Stimulated activated naive CD4-positive, alpha-beta T cell treated with Interleukin-2 at 50 U/mL for 16 hours (primary cell): ENCODE measurements at regions not wholly inside any gene's neighbourhood (a gene's known extent, or its start where the extent isn't known, plus 50 kb on each side); places are given as distances from the start of the nearest gene placed in this dataset.

Source experiments
- DNase-seq: peaks from one replicate; lab custom pipeline; 2025; lab: John Stamatoyannopoulos, UW

DNA sequence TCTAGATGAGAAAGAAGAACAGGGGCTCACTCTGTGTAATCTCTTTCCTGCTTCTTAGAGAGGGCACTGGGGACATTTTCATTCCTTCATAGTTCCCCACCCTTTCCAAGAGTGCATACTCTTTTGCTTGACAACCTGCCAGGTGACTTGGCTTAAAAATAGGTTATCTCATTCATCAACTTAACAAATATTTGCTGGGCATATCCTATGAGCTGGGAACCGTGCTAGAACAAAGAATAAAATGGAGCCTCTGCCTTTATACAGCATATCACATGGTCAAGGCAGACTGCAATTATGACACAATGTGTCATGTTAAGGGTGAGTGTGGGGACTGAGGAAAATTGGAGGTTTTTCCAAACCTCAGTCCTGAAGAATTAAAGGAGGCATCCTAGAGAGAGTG lies 209.8 kb upstream of the FOXA2 start:
- no peak for DNase-seq

DNA sequence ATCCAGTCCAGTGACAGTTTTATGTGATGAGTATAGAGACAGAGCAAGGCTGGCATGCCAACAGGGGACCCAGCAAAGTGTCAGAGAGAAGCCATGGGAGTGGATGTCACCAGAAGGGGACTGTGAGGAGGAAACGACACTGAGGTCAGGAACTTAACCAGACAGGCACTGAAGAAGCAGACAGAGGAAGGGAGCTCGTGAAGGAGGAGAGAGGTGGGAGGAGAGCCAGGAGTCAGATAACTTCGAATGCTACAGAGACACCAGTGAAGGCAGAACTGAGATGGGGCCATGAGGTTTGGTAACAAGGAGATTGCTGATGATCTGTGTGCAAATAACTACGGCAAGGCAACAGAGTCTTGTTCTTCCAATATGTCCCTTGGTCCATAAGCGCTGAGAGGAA lies 211.1 kb upstream of the FOXA2 start:
- no peak for DNase-seq

DNA sequence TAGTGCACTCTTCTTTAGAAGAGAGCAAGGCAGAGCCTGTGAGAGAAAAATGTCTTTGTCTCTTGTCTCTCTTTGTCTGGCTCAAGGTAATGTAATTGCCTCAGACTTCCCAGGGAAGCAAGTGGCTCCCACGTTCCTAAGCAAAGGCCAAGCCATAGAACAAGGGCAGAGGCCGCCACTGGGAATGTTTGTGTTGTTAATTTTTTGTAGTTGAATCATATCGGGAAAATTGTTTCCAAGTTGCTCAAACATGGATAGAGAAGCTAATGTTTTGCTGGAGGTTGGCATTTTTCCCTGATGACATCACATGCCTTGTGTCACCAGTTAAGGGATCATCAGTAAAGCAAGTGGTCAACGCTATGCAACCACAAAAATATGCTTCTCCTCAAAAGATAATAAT lies 211.5 kb upstream of the FOXA2 start:
- no peak for DNase-seq

DNA sequence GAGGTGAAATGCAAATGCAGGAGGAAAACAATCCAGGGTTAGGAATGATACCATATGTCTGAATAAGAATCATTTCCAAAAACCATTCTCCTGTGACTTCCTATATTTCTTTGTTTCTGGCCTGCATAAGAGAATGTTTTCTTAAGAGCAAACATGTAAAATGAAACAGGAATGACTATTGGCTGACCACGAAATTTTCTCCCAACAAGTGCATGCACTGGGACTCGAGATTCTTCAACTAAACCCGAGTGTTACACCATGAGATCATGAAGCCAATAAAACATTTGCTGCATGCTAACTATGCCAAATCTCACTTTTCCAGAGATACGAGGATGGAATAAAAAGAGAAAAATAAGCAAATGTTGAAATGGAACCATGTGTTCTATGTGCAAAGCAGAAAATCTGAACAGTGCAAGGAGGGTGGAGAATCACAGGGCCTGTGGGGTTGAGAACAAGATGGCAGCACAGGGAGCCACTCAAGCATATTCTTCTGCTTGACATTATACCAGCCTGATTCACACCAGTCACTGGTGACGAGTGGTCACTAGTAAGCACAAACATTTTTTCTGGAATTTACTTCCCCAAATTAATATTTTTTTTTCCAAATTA lies 212.2 kb upstream of the FOXA2 start:
- DNase-seq, result no peak

DNA sequence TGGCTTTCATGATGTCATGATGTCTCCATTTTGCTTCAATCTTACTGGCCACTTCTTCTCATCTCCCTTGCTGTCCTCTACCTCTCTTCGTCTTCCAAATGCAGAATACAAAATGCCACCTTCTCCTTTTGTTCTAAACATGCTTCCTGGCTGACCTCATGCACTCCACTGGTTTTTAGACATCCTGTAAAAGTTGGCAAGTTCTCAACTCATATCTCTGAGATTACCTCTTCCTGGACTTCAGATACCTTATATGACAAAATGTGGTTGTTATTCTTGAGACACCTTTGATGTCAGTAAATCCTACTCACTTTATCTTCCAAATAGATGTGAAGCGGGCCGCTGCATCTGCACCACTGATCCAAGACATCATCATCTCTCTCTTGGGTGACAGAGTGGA lies 212.7 kb upstream of the FOXA2 start:
- DNase-seq, result no peak

DNA sequence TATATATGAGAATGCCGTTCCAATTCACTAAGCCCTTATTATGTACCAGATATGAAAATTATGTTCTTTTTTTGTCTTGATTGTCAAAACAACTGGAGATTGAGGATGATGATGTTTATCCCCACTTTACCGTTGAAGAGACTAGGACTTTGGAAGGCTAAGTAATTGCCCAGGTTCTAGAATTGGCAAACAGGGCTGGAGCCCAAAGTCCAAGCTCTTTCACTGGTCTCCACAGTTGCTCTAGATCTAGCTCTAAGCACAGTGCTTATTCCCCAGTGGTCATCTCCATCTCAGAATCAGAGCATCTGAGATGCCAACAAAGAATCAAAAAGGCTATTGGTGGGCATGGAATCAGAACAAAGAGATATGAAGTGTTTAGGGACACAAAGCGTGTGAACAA lies 215.3 kb upstream of the FOXA2 start:
- no peak for DNase-seq

DNA sequence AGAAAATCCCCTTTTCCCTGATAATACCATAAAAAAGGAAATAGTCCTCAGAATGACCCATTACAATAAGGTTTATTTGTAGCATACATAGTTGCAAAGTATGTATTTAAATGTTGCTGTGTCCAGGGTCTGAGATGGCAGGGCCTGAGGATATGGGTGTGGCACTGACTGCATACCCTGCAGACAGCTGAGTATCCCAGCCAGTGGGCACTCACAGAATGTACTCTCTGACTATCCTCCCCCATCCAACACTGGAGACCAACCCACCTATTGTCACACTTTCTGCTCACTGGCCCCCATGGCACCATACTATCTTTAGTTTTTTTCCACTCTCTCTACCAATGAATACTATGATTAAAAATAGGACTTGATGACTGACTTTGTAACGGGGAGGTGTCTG lies 215.8 kb upstream of the FOXA2 start:
- no peak for DNase-seq

DNA sequence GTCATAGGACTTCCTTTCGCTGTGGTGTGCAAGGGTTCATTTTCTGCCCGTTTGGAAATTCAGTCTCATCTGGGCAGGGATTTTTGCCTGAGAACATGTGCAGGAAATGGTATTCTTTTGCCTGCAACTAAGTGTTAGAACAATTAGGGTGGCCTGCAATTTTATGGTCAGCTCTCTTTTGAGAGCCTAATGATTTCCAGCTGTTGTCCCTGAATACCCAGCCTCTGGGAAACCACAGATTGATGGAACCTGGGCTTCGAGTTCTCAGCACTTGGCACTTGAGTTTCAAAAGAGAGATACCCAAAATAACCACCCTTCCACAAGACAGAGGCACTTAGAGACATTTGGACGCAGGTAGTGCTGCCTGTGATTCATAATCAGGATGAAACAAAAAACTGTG lies 217.2 kb upstream of the FOXA2 start:
- DNase-seq, result no peak

DNA sequence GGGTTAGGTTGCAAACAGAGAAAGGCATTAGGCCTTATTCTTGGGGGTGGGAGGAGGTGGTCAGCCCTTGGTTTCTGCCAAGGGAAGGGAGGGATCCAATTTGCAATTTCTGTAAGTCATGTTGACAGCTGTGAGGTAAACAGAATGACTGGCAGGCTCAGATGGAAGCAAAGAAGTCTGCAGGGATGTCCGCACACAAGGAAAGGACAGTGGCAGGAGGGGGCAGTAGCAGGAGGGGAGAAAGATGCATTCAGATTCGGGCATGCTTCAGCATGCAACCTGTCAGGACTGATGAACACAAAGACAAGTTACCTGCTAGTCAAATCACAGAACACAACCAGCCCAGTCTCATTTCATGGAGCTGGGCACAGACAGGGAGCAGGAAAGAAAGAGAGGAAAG lies 217.9 kb upstream of the FOXA2 start:
- no peak for DNase-seq

DNA sequence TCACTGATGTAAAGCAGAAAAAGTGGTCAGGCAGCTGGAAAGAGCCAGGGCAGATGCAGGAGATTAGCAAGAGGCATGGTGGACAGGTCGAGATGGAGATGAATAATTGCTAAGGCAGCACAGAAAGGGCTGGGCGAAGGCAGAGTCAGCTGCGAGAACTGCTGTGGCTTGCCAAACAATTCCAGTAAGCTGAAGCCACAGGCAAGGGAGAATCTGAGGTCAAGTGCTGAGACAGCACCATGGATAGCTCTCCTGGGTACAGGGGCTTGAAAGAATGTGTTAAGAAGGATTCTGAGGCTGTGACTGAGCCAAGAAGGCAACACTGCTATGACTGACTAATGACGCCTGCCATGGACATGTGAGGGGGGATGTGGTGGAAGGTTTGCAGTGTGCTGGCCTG lies 220.8 kb upstream of the FOXA2 start:
- DNase-seq, result no peak

DNA sequence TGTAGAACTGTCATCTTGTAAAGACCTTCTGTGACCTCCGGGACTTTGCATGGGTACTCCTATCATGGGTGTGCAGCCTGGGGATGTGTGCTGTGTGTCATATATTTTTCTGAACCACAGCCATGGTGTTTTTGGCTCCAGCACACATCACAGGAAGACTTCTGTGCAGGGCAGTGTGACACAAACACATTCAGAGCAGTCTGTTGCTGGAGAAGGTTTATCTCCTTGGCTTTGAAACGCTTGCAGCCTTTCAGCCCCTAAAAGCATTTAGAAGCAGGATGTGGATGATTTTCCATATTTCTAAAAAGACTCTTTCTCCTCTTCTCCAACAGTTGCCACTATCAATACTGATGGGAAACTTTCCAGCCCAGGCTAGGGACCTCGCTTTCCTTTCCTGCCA lies 221.6 kb upstream of the FOXA2 start:
- DNase-seq, result no peak

DNA sequence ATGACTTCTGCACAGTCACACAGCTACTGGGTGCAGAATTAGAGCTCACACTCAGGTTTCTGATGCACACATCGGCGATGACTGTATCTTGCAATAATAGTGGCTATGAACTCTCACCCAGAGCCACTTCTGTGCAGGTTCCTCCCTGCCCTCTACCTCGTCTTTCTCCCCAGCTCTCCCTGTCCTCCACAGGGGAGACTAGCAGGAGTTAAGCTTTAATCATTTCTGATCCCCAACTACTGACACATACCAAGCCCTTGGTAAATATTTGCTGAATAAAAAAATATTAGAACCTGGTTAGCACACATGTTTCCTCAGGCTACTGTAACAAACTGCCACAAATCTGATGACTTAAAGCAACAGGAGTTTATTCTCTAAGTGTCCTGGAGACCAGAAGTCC lies 222.7 kb upstream of the FOXA2 start:
- no peak for DNase-seq

DNA sequence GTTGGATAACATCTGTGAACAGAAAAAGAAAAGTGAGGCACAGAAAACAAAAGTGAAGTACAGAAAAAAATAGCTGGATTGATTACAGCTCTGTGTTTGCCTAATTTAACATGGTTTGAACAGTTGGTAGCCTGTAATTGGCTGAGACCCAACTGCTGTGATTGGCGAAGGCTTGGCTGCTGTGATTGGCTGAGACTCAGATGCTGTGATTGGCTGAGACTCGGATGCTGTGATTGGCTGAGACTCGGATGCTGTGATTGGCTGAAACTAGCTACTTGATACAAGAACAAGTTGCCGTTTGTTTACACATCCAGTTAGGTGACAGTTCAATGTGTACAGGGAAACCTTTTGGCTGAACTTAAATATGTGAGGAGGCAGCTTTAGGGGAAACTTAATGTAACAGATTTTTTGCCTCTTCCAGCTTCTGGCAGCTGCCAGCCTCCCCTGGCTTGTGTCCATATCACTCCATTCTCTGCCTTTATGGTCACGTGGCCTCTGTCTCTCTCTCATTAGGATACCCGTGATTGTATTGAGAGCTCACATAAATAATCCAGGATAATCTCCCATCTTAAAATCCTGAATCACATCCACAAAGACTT lies 223.4 kb upstream of the FOXA2 start:
- DNase-seq, result no peak

DNA sequence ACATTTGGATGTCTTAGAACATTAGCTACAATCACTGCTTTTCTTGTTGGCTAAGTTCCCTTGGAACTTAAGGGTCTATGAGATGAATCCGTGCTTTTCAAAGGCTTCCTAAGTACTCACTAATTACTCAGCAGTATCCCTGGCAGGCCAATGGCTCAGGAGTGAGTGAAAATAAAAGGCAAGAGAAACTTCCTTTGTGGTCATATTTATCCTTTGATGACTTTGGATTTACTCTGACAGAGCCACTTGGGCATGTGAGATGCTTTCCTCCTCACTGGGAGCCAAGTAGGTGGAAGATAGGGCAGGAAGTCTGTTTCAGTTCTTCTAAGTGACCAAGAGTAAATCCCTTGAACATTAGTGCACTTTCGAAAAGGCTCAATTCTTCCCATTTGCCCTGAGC lies 224.3 kb upstream of the FOXA2 start:
- no peak for DNase-seq

DNA sequence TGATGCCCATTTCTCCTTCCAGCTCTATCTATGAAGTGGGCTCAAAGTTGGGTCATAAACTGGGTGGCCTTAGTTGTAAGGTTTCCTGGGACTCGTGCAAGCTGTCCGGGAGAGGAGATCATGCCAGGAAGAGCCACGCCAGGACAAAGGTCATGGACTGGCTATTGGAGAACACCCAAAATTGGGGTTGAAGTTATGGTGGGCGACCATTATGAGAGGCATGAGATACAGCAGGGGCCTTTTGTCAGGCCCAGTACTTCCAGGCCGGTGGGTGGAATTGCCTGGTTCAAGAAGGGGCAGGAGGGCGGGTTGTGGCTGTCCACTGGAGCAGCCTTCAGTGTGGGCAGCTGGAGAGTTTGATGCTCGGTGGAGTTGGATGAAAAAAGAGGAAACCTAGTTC lies 225.1 kb upstream of the SSTR4 start:
- no peak for DNase-seq

DNA sequence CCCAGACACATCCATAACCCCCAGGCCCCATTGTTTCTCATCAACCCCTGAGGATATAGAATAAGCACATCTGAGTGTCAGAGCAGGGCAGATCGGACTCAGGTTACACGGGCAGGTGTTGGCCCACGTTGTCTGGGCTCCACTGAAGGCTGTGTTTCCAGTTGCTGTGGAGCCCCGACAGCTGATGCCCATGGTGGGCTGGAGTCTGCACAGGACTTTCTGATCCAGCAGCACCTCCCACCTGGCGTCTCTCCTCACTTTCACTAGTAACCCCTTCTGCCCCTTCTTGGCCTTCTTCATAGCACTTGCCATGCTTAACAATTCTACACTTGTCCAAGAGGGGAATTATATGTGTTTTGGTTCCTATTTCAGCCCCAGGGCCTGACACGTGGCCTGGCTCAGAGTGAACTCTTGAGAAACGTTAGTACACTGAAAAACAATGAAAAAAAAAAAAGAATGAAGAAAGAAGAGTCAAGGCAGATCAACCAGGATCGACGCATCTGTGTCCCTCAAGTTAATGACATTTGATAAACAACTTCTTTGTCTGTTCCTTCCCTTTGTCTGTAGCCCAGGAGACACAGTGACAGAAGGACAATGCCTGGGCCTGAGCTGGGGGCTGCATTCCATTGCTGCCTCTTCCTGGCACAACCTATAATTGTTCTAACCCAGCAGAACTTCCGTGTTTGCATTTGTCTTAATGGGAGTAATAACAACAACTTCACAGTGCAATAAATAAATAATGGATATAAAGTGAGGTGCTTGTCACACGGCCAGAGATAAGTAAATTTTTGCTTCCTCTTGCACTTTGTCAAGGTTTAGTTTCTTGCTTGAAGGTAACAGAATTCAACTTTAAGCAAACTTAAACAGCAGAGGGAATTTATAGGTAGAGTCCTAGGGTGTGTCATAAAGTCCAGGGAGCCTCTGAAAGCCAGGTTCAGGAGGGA lies 224.2 kb upstream of the SSTR4 start:
- no peak for DNase-seq

DNA sequence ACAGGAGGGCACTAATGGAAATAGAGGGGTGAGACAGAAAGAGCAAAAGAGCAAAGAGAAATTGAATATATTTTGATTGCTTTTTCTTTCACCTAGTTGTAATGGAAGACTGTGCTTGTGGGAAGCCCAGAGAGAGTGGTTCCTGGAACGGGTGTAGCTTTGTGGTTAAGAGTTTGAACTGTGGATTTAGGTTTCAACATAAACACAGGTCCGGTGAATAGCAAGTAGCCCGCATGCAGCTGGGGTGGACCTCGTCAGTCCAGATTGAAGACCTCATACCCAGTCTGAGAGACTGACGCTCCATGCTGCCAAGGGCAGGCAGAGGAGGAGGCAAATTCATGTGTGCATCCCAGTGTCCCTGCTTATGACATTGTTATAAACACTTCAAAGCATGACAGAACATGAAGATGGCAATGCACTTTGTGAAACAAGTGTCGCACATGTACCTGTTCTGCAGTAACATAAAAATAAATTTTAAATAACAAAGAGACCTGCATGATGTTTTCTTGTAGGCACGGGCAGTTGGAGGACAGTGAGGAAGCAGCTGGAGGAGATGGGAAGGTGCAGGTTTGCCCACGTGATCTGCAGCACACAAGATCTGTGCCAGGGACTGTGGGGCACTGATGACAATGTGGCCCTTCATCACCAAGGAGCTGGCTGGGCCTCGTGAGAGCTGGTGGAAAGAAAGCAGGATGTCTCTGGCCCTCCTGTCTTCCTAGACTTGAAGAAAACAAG lies 220.5 kb upstream of the SSTR4 start:
- DNase-seq, result no peak

DNA sequence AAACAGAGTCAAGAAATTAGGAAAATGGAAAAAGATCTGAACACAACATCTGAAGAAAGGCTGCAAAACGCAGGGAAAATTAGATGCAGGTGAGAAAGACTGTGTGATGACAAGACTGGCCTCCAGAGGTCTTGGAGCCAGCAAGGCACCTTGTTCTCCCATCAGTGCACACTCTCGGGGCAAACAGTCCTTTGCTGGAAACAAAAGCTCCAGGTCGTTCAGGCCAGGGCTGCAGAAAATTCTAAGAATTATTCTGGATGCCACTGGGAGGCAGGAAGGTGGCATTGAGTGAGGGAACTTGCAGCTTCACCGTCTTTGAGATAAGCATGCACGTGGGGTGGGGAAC lies 219.9 kb upstream of the SSTR4 start:
- DNase-seq, result no peak

DNA sequence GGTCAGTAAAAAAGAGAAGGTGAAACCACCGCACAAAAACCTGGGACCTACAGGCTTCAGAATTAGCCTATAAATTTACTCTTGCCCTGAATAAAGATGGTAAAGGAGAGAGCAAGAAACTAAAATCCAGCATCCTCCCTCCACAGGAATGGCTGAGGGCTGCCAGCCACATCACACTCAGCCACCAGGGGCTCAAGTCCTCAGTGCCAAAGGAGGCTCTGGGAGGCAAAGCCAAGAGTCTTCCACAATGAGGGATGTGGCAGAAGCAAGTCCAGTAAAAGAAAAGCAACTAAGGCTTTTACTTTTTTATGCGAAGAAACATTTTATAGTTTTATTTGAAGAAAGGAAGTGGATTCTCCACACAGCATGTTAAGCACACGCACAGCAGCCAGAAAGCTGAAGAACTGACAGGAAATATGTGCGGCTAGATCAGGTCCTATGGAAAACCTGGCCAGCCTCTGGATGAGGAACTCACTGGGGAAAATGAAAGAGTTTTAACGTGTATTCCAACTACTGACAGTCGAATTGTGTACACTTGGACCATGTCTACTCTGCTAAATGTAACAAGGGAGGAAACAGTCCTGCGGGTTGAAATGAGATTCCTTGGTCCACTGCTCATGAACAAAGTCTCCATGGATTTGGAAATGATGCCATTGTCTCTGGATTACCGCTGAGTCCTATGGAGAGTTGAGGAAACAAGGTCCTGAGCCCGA lies 219.4 kb upstream of the SSTR4 start:
- no peak for DNase-seq

DNA sequence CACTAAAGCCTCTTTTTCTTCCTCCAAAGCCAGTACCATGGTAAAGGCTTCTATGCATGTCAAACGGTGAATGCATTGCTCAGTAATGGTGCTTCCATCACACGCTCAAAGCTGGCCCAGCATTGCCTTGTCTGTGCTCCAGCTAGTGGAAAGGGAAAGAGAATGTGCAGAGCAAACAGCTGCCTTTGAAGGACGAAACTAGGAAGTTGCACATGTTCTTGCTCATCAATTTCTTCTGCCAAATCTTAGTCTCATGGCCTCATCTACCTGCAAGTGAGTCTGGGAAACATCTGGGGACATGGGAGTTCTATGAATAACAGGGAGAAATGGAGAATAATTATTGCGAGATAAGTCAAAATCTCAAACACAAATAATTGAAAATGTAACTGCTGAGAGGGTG lies 216.5 kb upstream of the SSTR4 start:
- DNase-seq, result no peak

DNA sequence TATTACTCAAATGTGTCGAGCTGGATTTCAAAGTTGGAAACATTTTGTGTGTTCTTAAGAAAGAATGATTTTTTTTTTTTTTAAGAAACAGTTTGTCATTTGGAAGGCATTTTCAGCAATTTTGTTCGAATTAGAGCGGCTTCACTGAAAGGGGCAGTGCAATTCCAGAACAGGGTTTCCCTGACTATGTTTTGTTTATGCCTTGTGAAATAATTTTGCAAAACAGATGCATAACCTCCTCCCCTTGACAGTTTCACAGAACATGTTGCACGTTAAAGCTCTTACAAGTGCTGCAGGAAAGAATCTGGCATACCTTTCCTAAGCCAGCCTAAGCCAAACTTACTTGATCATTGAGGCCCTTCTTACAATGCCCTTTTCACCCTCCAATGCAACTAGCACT lies 216.0 kb upstream of the SSTR4 start:
- DNase-seq, result no peak

DNA sequence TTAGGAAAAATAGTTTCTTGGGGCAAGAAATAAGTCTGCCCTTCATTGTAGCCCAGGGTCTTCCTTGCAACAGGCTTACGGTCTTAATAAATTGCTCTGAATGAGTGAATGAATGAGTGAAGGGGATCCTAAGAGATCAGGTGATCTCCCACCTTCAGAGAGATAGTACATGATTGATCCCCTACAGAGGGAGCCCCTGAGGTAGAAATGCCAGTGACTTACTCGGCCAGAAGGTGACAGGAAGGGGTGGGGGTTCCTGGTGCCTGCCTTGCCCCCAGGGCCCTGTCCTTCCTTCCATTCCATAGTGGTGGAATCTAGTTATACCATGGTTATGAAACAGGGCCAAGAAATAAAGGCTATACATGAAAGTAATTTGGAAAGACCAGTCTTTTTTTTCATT lies 215.3 kb upstream of the SSTR4 start:
- DNase-seq, result no peak
